Gastrocnemius medialis (tissue), 4 donors: ENCODE measurements at regions not wholly inside any gene's neighbourhood (a gene's known extent, or its start where the extent isn't known, plus 50 kb on each side); places are given as distances from the start of the nearest gene placed in this dataset.

Experiments used
- ATAC-seq, 2 donors: fragments of 150-250 bp; one replicate each; pipeline ENCODE4 v1.9.1; 2016
- DNase-seq, 2 donors: peaks; one replicate each; pipeline ENCODE4 v3.0.0-alpha.2; 2019
- H3K27ac ChIP-seq, 4 donors: fragments of 200-600 bp; sonication (generic); 1 replicate in 1 of 4; 2 replicates in 3 of 4; pipeline ENCODE4 v1.5.1; 2016 to 2018; ENCODE audit warnings: mild to moderate bottlenecking in 2 of 4, moderate library complexity in 1 of 4
- H3K27me3 ChIP-seq, 3 donors: fragments of 200-600 bp; sonication (generic) in 2 of 3; 1 replicate in 1 of 3; 2 replicates in 2 of 3; pipeline versions ENCODE4 v1.5.1 to v1.6.0; 2016 to 2019; ENCODE audit warnings: mild to moderate bottlenecking in 1 of 3, moderate library complexity in 1 of 3
- H3K36me3 ChIP-seq, 2 donors: fragments of 200-600 bp; sonication (generic) in 1 of 2; one replicate each; pipeline ENCODE4 v1.5.1; 2017 to 2018
- H3K4me1 ChIP-seq, 2 donors: fragments of 200-600 bp; sonication (generic) in 1 of 2; one replicate each; pipeline ENCODE4 v1.5.1; 2016 to 2017; ENCODE audit warnings: mild to moderate bottlenecking in 2 of 2
- H3K4me3 ChIP-seq, 4 donors: fragments of 200-600 bp; sonication (generic) in 3 of 4; 1 replicate in 1 of 4; 2 replicates in 3 of 4; pipeline ENCODE4 v1.5.1; 2016 to 2019; ENCODE audit warnings: mild to moderate bottlenecking in 2 of 4
- H3K9me3 ChIP-seq, 3 donors: fragments of 200-600 bp; sonication (generic) in 2 of 3; 1 replicate in 1 of 3; 2 replicates in 2 of 3; pipeline ENCODE4 v1.5.1; 2016 to 2019
- POLR2A ChIP-seq, 2 donors: fragments of 450-650 bp; IDR thresholded peaks; one replicate each; pipeline ENCODE4 v1.6.1; 2017; ENCODE audit warnings: antibody characterized with exemption in 2 of 2, mild to moderate bottlenecking in 2 of 2, moderate library complexity in 2 of 2
- in situ Hi-C, 4 donors: fragments of 200-750 bp; cut with MboI; loops; one replicate each; pipeline versions ENCODE4 v1.15.0 to v1.8.0; 2017; ENCODE audit warnings: low sequenced_read_pairs in 4 of 4
- intact Hi-C: fragments of 100-400 bp; cut with DNase I; formaldehyde crosslinking; loops from one replicate; pipeline ENCODE4 v1.15.1; 2023; ENCODE audit warnings: low total_unique reads
- TF ChIP-seq, protein P1 (sequence below), 5 experiments: fragments of 450-650 bp in 3 of 5; fragments of 200-600 bp in 2 of 5; sonication (generic) in 2 of 5; IDR thresholded peaks in 4 of 5; conservative IDR thresholded peaks in 1 of 5; 1 replicate in 4 of 5; 2 replicates in 1 of 5; pipeline ENCODE4 v1.5.1; 2016 to 2019; ENCODE audit warnings: antibody characterized with exemption in 5 of 5, mild to moderate bottlenecking in 3 of 5, moderate library complexity in 3 of 5

- intact Hi-C loops (no loop called here), in situ Hi-C loops (no loop called here)
- TF ChIP-seq POLR2A (IDR thresholded peaks at IDR 0.05) = no peak
- TF ChIP-seq, protein P1, sequence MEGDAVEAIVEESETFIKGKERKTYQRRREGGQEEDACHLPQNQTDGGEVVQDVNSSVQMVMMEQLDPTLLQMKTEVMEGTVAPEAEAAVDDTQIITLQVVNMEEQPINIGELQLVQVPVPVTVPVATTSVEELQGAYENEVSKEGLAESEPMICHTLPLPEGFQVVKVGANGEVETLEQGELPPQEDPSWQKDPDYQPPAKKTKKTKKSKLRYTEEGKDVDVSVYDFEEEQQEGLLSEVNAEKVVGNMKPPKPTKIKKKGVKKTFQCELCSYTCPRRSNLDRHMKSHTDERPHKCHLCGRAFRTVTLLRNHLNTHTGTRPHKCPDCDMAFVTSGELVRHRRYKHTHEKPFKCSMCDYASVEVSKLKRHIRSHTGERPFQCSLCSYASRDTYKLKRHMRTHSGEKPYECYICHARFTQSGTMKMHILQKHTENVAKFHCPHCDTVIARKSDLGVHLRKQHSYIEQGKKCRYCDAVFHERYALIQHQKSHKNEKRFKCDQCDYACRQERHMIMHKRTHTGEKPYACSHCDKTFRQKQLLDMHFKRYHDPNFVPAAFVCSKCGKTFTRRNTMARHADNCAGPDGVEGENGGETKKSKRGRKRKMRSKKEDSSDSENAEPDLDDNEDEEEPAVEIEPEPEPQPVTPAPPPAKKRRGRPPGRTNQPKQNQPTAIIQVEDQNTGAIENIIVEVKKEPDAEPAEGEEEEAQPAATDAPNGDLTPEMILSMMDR (IDR thresholded peaks at IDR 0.05 in 4 of 5, conservative IDR thresholded peaks at IDR 0.05 in 1 of 5) = no peak
- Histone ChIP-seq H3K36me3 (peaks cover 0 to 84% of the 10 kb centered on the region in 2 donors), H3K27me3 (no peaks in the 10 kb centered on the region), H3K4me3 (no peak overlapping the region), H3K27ac (no peak overlapping the region), H3K9me3 (no peaks in the 10 kb centered on the region), H3K4me1 (no peaks in the 10 kb centered on the region)
- no peak for ATAC-seq
- DNase-seq = no peak
These were observed 69.9 kb downstream of the SOD2 start for GRCh38 chr6:159623156-159623555.

DNA sequence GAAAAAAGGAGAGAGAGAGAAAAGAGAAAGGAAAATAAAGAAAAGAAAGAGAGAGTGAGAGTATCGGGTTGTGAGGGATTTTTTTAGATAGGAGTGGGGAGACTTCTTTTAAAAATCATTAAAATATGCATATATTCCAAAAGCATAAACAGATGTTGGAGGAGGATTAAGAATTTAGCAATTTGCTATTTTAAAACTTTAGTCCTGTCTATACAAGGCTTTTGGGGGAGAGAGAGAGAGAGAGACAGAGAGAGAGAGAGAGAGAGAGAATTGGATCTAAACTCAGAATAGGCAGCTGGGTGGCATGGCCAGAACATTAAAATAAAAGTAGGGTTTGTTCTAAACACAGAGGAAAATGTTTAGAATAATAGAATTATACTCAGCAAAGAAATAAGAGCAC, 72.1 kb downstream of the SOD2 start:
- in situ Hi-C loops (no loop called here), intact Hi-C loops (no loop called here)
- Histone ChIP-seq H3K27me3 (no peaks in the 10 kb centered on the region), H3K4me3 (no peak overlapping the region), H3K27ac (no peak overlapping the region), H3K9me3 (no peaks in the 10 kb centered on the region), H3K4me1 (no peaks in the 10 kb centered on the region), H3K36me3 (peaks cover 0 to 82% of the 10 kb centered on the region in 2 donors)
- no peak for ATAC-seq
- no peak for DNase-seq
- TF ChIP-seq POLR2A (IDR thresholded peaks at IDR 0.05) = no peak

- intact Hi-C loops (no loop called here), in situ Hi-C loops (no loop called here)
- ATAC-seq (no peak), DNase-seq (no peak)
- Histone ChIP-seq H3K4me3 (no peak overlapping the region), H3K27me3 (no peaks in the 10 kb centered on the region), H3K27ac (no peak overlapping the region), H3K9me3 (no peaks in the 10 kb centered on the region), H3K4me1 (no peaks in the 10 kb centered on the region), H3K36me3 (peaks cover 0 to 54% of the 10 kb centered on the region in 2 donors)
- no peak for TF ChIP-seq POLR2A (IDR thresholded peaks at IDR 0.05)
- TF ChIP-seq, protein P1 (IDR thresholded peaks at IDR 0.05 in 4 of 5, conservative IDR thresholded peaks at IDR 0.05 in 1 of 5) = no peak
These were observed 75.6 kb downstream of the SOD2 start for GRCh38 chr6:159617444-159617843.

DNA sequence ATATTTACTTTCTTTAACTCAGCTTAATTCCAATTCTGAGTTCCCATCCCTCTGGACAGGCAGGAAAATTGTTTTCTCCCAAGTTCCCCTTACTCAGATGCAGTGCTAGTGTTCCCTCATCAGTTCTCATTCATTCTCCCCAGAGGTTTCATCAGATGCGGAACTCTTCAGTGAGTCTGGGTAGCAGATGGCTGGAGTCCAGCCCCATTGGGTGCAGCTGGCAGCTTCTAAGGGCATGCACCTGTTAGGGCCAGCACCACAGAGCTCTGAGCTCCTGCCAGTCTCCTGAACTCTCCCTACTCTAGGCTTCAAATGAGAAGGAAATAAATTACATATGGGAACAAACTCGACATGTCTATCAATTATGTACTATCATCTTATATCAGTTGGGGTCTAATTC, 76.6 kb downstream of the SOD2 start:
- ATAC-seq (no peak), DNase-seq (no peak)
- Histone ChIP-seq H3K9me3 (no peaks in the 10 kb centered on the region), H3K4me1 (no peaks in the 10 kb centered on the region), H3K27ac (no peak overlapping the region), H3K36me3 (peaks cover 0 to 52% of the 10 kb centered on the region in 2 donors), H3K27me3 (no peaks in the 10 kb centered on the region), H3K4me3 (no peak overlapping the region)
- intact Hi-C loops = no loop called here
- in situ Hi-C loops = no loop called here
- TF ChIP-seq, protein P1 (IDR thresholded peaks at IDR 0.05 in 4 of 5, conservative IDR thresholded peaks at IDR 0.05 in 1 of 5) = no peak
- TF ChIP-seq POLR2A (IDR thresholded peaks at IDR 0.05) = no peak

DNA sequence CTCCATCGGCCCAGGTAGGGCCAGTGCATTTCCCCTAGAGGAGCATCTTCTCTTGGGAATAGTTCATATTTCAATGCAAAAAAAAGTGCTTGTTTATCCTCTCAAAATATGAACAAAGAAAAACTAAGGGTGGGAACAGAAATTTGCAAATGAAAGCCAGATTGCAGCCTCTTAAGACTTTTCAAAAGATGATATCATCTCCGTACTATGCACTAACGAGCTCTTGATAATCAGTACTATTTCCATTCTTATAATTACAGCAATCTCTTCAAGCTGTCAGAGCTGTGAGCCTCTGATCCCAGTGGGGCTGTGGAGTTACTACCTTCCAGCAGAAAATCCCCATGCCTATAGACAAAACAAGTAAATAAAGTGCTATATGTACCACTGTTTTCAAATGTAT, 77.1 kb downstream of the SOD2 start:
- no peaks in the 10 kb centered on the region for H3K27me3 ChIP-seq
- DNase-seq (no peak), ATAC-seq (no peak)
- H3K4me1 ChIP-seq = no peaks in the 10 kb centered on the region
- H3K36me3 ChIP-seq = peaks cover 0 to 50% of the 10 kb centered on the region in 2 donors
- in situ Hi-C loops (no loop called here), intact Hi-C loops (no loop called here)
- H3K27ac ChIP-seq = no peak overlapping the region
- H3K4me3 ChIP-seq = no peak overlapping the region
- no peaks in the 10 kb centered on the region for H3K9me3 ChIP-seq
- TF ChIP-seq POLR2A (IDR thresholded peaks at IDR 0.05) = no peak
- TF ChIP-seq, protein P1 (IDR thresholded peaks at IDR 0.05 in 4 of 5, conservative IDR thresholded peaks at IDR 0.05 in 1 of 5) = no peak
